Thyroid gland (tissue), 4 donors: ENCODE measurements at regions not wholly inside any gene's neighbourhood (a gene's known extent, or its start where the extent isn't known, plus 50 kb on each side); places are given as distances from the start of the nearest gene placed in this dataset.

Experiments
- DNase-seq, 2 donors: peaks; one replicate each; pipeline ENCODE4 v3.0.0-alpha.2; 2019
- H3K27ac ChIP-seq, 3 donors: fragments of 200-600 bp; sonication (generic); 1 replicate in 2 of 3; 2 replicates in 1 of 3; pipeline ENCODE4 v1.5.1; 2016 to 2019; ENCODE audit warnings: mild to moderate bottlenecking in 1 of 3, moderate library complexity in 1 of 3
- H3K27me3 ChIP-seq: fragments of 200-600 bp; sonication (generic); one replicate; pipeline ENCODE4 v1.5.1; 2019
- H3K36me3 ChIP-seq, 2 donors: fragments of 200-600 bp; sonication (generic); one replicate each; pipeline ENCODE4 v1.5.1; 2016 to 2019
- H3K4me1 ChIP-seq, 2 donors: fragments of 200-600 bp; sonication (generic); one replicate each; pipeline ENCODE4 v1.5.1; 2017 to 2019
- H3K4me3 ChIP-seq, 3 donors: fragments of 200-600 bp; sonication (generic); replicated peaks in 1 of 3; 1 replicate in 2 of 3; 2 replicates in 1 of 3; pipeline ENCODE4 v1.5.1; 2016; ENCODE audit warnings: mild to moderate bottlenecking in 1 of 3
- H3K9me3 ChIP-seq: fragments of 200-600 bp; sonication (generic); one replicate; pipeline ENCODE4 v1.5.1; 2017
- POLR2A ChIP-seq, 2 donors: fragments of 450-650 bp; IDR thresholded peaks; one replicate each; pipeline ENCODE4 v1.6.1; 2017; ENCODE audit warnings: antibody characterized with exemption in 2 of 2, mild to moderate bottlenecking in 2 of 2, moderate library complexity in 1 of 2
- WGBS, 2 donors: methylation state at CpG; one replicate each; pipeline ENCODE4 v1.1.5; 2017; 5-methylcytosine and 5-hydroxymethylcytosine counted together
- intact Hi-C: fragments of 100-400 bp; cut with DNase I; formaldehyde crosslinking; loops from one replicate; pipeline ENCODE4 v1.15.1; 2023
- TF ChIP-seq, protein P1 (sequence below), 6 experiments: fragments of 200-600 bp in 3 of 6; fragments of 450-650 bp in 3 of 6; sonication (generic) in 3 of 6; IDR thresholded peaks; one replicate each; pipeline ENCODE4 v1.5.1; 2016 to 2019; ENCODE audit warnings: antibody characterized with exemption in 6 of 6, mild to moderate bottlenecking in 2 of 6, inconsistent platforms in 1 of 6, moderate library complexity in 1 of 6

DNA sequence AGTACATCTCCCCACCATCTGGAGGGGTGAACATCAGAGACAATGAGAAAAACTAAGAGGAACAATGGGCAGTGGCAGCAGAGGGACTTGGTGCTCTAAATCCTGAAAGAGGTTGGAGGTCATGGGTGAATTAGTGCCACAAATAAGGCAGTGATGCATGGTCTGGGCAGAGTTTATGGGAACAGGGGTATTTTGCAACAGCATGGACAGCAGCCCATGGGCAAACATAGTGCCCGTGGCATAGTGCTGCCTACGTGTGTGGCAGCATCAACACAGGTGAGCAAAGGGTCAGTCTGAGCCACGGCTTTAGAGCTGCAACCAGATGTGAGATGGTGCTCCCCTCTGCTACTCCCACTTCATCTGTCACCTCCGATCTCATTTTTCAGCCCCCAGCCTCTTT is 459.1 kb upstream of the CITED2 start:
- H3K9me3 ChIP-seq = no peaks in the 10 kb centered on the region
- no peak for DNase-seq
- H3K36me3 ChIP-seq = no peaks in the 10 kb centered on the region
- no peaks in the 10 kb centered on the region for H3K27me3 ChIP-seq
- intact Hi-C loops = no loop called here
- TF ChIP-seq, protein P1, sequence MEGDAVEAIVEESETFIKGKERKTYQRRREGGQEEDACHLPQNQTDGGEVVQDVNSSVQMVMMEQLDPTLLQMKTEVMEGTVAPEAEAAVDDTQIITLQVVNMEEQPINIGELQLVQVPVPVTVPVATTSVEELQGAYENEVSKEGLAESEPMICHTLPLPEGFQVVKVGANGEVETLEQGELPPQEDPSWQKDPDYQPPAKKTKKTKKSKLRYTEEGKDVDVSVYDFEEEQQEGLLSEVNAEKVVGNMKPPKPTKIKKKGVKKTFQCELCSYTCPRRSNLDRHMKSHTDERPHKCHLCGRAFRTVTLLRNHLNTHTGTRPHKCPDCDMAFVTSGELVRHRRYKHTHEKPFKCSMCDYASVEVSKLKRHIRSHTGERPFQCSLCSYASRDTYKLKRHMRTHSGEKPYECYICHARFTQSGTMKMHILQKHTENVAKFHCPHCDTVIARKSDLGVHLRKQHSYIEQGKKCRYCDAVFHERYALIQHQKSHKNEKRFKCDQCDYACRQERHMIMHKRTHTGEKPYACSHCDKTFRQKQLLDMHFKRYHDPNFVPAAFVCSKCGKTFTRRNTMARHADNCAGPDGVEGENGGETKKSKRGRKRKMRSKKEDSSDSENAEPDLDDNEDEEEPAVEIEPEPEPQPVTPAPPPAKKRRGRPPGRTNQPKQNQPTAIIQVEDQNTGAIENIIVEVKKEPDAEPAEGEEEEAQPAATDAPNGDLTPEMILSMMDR (IDR thresholded peaks at IDR 0.05) = no peak
- no peak for TF ChIP-seq POLR2A (IDR thresholded peaks at IDR 0.05)
- H3K27ac ChIP-seq = no peak overlapping the region
- WGBS, 2 donors = 91 to 94% methylated on average over 4 of the region's 4 CpGs
- peaks cover 0 to 4% of the 10 kb centered on the region in 2 donors for H3K4me1 ChIP-seq
- H3K4me3 ChIP-seq = no peak overlapping the region

DNA sequence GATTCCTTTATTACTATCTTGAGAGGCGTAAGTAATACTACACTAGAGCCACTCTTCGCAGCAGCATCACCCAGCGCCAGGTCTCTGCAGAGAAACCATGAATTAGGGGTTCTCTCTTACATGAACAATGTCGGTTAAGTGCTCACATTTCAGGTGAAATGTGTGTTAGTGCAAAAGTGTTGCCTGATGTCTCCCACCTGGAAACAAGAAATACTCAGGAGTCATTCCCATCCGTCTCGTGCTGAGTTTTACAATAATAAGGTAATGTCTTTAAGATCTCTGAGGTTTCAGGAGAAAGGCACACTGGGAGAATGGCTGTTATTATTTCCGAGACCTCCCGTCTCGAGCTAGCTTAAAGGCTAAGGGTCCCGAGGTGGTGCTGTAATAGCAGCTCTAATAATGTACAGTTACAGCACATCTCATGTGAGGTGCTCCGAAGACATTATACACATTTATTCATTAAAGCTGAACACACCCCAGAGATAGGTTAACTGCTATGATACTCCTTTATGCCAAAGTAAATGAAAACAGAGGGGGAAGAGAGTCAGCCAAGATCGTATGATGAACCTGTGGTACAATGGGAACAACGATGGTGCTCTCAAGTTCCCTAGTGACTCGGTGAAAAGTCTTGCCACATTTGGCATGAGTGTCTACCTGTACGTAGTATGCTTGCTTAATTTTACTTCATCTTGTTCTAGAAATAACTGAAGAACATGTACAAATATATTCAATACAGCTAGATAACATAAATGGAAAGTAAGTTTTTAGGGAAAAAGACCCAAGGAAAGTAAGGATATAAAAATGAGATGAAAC is 458.3 kb upstream of the CITED2 start:
- Histone ChIP-seq H3K9me3 (no peaks in the 10 kb centered on the region), H3K27ac (no peak overlapping the region), H3K27me3 (no peaks in the 10 kb centered on the region), H3K4me3 (no peak overlapping the region), H3K4me1 (peaks cover 0 to 4% of the 10 kb centered on the region in 2 donors), H3K36me3 (no peaks in the 10 kb centered on the region)
- DNase-seq = no peak
- intact Hi-C loops = no loop called here
- 92 to 95% methylated on average over 15 of the region's 15 CpGs for WGBS, 2 donors
- TF ChIP-seq POLR2A (IDR thresholded peaks at IDR 0.05) = no peak
- TF ChIP-seq, protein P1 (IDR thresholded peaks at IDR 0.05) = no peak

DNA sequence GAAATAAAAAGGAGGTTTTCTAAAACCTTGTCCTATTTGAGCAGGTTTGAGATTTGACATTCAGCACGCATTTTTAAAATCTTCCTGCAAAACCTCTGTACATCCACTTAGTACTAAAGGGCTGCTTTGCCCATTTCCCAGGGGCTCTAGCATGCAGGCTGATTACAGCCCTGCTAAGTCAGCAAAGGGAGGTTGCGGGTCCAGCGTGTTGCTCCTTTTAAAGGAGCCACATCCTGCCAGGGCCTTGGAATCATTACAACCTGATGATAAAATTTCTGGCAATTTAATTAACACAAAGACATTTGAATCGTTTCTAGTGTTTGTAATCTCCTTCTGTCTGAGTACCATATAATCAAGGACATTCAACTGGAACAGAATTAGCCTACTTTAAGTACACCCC is 455.1 kb upstream of the CITED2 start:
- TF ChIP-seq POLR2A (IDR thresholded peaks at IDR 0.05) = no peak
- TF ChIP-seq, protein P1 (IDR thresholded peaks at IDR 0.05) = no peak
- intact Hi-C loops = no loop called here
- H3K36me3 ChIP-seq = no peaks in the 10 kb centered on the region
- H3K27me3 ChIP-seq = no peaks in the 10 kb centered on the region
- peaks cover 0 to 4% of the 10 kb centered on the region in 2 donors for H3K4me1 ChIP-seq
- WGBS, 2 donors = 41 to 50% methylated on average over 4 of the region's 4 CpGs
- DNase-seq = no peak
- H3K4me3 ChIP-seq = no peak overlapping the region
- H3K9me3 ChIP-seq = no peaks in the 10 kb centered on the region
- H3K27ac ChIP-seq = no peak overlapping the region

DNA sequence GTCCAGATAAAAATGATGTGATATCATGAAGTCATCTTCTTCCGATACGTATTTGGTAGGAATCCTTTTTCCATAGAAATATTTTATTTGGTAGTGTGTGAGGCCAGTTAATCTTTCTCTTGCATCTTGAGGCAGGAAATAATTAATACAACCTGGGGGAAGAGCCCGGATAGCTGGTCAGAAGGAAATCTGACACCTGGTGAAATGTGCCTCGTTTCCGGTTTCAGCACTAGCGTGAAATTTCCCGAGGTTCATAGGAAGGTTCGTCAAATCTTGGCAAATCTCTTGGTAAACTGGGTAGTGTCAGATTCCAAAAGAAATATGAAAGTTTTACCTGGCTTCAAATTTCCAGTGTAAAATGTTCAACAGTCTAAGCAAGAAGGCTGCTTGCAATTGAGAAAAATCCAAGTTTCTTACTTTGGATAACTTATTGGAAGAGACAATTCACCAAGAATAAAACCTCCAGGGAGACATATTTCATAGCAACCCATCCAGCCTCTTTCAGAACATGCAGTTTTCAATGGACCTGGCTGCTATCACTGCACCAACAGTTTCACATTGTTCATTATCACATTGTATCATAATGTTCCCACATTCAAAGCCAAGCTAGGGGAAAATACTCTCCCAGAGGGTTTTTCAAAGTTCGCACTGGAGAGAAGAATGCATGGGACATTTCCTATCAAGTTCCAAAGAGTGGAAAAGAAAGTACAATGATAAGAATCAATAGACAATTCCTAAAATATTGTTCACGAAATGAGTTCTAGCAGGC is 454.5 kb upstream of the CITED2 start:
- WGBS, 2 donors = 85 to 87% methylated on average over 10 of the region's 10 CpGs
- no peak for DNase-seq

More for the DNA sequence above, 454.5 kb upstream of the CITED2 start:
- intact Hi-C loops = no loop called here
- no peaks in the 10 kb centered on the region for H3K36me3 ChIP-seq
- TF ChIP-seq, protein P1 (IDR thresholded peaks at IDR 0.05) = no peak
- TF ChIP-seq POLR2A (IDR thresholded peaks at IDR 0.05) = no peak
- H3K27ac ChIP-seq = no peak overlapping the region
- H3K4me3 ChIP-seq = no peak overlapping the region
- no peaks in the 10 kb centered on the region for H3K9me3 ChIP-seq
- H3K4me1 ChIP-seq = peaks cover 0 to 4% of the 10 kb centered on the region in 2 donors
- no peaks in the 10 kb centered on the region for H3K27me3 ChIP-seq
